Left ventricle myocardium superior (tissue), 1 donor: ENCODE measurements at regions not wholly inside any gene's neighbourhood (a gene's known extent, or its start where the extent isn't known, plus 50 kb on each side); places are given as distances from the start of the nearest gene placed in this dataset.

Experiments used
- ATAC-seq: fragments of 200-7000 bp; cut with Tn5 transposase; one replicate; pipeline ENCODE4 v1.9.1; 2020; ENCODE audit warnings: mild to moderate bottlenecking, moderate library complexity
- DNase-seq: peaks from one replicate; pipeline ENCODE4 v3.0.0-alpha.2; 2020
- intact Hi-C: fragments of 100-400 bp; cut with micrococcal nuclease; formaldehyde crosslinking; loops from one replicate; pipeline ENCODE4 v1.11.0; 2022
- donor health status: DM: no; HTN: yes; CAD: no; lungs with severe emphysema.

GRCh38 chr15:47548986-47549385 lies 168.3 kb upstream of the SEMA6D start:
- DNase-seq (no peak), ATAC-seq (no peak)
- intact Hi-C loops, result no loop called here

DNA sequence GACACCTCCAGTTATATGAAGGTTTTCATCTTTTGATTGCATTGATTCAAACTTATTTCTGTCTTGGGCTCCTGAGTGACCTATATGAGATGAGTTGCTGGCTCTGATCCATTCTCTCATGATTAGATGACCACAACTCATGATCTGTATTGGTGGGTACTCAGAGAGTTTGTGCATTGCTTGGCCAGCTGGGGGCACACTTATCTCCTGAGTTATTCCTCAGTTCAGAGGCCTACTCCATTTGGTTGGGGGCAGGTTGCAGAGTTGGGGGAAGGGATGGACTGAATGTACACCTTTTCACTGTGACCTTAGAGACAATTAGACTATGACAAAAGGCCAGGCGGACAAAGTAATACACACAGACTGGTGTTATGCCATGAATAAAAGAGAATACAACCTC lies 166.2 kb upstream of the SEMA6D start:
- ATAC-seq (no peak), DNase-seq (no peak)
- intact Hi-C loops, result no loop called here

DNA sequence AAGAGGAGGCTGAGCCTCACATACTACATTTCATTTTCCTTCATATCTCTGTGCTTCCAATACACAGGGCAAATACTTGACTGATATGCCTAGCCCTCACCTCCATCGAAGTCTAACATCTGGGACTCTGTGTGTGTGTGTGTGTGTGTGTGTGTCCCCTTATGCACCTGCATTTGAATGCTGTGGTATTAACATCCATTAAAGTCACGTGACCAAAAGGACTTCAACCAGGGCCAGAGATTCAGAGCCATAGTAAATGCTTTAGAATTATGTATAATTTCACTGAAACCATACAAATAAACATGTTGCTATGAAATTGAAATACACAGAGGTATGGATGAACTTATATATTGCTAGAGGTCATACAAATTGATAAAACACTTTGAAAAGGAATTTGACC lies 165.8 kb upstream of the SEMA6D start:
- intact Hi-C loops, result no loop called here
- DNase-seq (no peak), ATAC-seq (no peak)

GRCh38 chr15:47552978-47553608 lies 164.2 kb upstream of the SEMA6D start:
- no peak for ATAC-seq

DNA sequence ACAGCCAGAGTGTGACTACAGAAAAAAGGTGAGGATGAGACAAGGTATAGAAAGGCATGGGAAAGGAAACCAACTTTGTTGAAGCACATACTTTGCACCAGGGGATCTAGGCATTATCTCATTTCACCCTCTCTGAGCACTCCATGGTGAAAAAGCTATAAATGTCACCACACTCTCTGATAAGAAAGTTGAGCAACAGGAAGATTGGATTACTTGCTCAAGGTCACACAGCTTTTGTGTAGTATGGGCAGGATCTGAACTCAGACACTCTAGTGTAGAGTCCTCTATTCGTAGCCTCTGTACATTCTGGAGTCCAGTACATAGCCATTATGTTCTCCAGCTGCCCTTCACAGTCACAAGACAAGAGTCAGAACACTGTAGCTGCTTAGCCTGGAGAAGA lies 163.4 kb upstream of the SEMA6D start:
- intact Hi-C loops, result no loop called here
- ATAC-seq, result no peak
- no peak for DNase-seq

More at GRCh38 chr15:47552978-47553608, 164.2 kb upstream of the SEMA6D start:
- intact Hi-C loops, result no loop called here
- no peak for DNase-seq

DNA sequence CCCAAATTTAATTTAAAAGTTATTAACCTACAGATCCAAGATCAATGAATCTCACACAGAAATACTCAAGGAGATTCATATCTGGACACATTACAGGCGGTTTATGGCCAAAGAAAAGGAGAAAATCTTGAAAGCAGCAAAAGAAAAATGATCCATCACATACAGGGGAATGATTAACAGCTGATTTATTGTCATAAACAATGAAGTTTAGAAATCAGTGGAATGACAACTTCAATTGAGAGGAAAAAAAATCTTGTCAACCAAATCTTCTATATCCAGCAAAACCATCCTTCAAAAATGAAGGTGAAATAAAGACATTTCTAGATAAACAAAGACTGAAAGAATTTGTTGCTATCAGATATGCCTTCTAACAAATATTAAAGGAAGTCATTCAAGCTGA lies 156.2 kb upstream of the SEMA6D start:
- intact Hi-C loops, result no loop called here
- ATAC-seq (no peak), DNase-seq (no peak)

- no peak for DNase-seq
- no peak for ATAC-seq
- intact Hi-C loops, result no loop called here
Observed at GRCh38 chr15:47565949-47566348, 151.4 kb upstream of the SEMA6D start.

GRCh38 chr15:47566610-47567009 lies 150.7 kb upstream of the SEMA6D start:
- no peak for DNase-seq
- intact Hi-C loops, result no loop called here
- ATAC-seq, result no peak

GRCh38 chr15:47568030-47568429 lies 149.3 kb upstream of the SEMA6D start:
- intact Hi-C loops, result no loop called here
- no peak for DNase-seq
- no peak for ATAC-seq

GRCh38 chr15:47570044-47570443 lies 147.3 kb upstream of the SEMA6D start:
- intact Hi-C loops, result no loop called here

DNA sequence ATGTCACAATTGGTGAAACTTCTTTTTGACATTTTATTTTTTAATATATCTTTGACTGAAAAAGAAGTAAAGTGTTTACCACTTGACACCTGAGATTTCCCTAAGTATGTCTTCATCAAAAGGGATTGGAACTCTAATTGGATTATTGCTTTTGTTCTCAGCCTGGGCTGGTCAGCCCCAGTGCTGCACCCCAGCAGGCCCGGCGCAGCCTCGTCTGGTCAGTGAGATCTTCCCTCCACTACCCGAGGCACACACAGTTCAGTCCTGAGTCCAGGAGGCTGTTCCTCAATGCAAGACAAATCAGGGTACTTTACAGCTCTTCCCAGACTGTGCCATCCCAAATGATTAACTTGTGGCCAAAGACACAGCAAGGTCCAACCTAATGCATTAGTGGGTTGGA lies 146.9 kb upstream of the SEMA6D start:
- no peak for DNase-seq
- intact Hi-C loops, result no loop called here
- ATAC-seq, result no peak

More at GRCh38 chr15:47570044-47570443, 147.3 kb upstream of the SEMA6D start:
- ATAC-seq (no peak), DNase-seq (no peak)

GRCh38 chr15:47570881-47571640 lies 146.2 kb upstream of the SEMA6D start:
- DNase-seq (no peak), ATAC-seq (no peak)
- intact Hi-C loops, result no loop called here

GRCh38 chr15:47573673-47574072 lies 143.6 kb upstream of the SEMA6D start:
- intact Hi-C loops, result no loop called here
- DNase-seq (no peak), ATAC-seq (no peak)

GRCh38 chr15:47577000-47577399 lies 140.3 kb upstream of the SEMA6D start:
- DNase-seq (no peak), ATAC-seq (no peak)
- intact Hi-C loops, result no loop called here

GRCh38 chr15:47577461-47577860 lies 139.8 kb upstream of the SEMA6D start:
- no peak for ATAC-seq
- no peak for DNase-seq
- intact Hi-C loops, result no loop called here

GRCh38 chr15:47582233-47582632 lies 135.1 kb upstream of the SEMA6D start:
- DNase-seq, result no peak
- intact Hi-C loops, result no loop called here
- no peak for ATAC-seq

DNA sequence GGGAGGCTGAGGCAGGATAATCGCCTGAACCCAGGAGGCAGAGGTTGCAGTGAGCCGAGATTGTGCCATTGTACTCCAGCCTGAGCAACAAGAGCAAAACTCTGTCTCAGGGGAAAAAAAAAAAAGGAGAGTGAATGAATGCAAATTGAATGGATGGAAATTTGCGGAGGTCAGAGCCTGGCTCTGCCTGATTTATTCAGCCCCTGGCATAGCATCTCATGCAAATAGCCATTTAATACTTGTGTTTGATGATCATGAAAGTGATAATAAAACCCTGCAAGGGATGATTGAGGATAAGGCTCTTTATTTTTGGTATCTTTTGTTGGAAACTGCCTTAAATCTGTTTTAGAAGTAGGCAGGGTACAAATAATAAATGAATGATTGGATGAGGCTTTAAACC lies 133.0 kb upstream of the SEMA6D start:
- no peak for DNase-seq
- no peak for ATAC-seq
- intact Hi-C loops, result no loop called here

DNA sequence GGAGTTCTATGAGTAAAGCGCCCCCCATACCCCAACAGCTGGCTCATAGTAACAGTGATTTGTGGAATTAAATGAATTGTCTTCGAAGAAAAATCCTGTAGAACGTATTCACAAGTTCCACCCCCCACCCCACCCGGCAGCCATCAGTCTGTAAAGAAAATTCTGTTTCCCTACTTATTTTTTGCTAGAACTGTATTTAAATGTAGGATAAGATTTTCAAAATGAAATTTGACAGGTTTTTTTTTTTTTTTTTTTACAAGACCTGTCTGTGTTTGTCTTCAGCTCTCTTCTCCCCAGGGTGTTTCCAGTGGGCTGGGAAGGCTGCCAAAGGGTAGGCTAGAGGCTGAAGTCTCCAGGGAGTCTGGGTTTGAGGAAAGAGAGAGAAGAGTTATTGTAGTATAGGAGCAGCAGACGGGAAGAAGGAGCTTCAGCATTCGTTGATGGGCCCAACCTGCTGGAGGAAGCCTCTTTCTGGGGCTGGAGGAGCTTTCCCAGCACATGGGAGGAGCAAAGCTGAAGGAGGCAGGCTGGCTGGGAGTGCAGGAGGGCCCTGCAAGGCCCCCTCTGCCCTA lies 130.6 kb upstream of the SEMA6D start:
- peak; percentile 63 for ATAC-seq
- intact Hi-C loops, result no loop called here
- peak; percentile 52 for DNase-seq

GRCh38 chr15:47587940-47588802 lies 129.1 kb upstream of the SEMA6D start:
- intact Hi-C loops, result no loop called here
- DNase-seq, result no peak
- peak; percentile 92 for ATAC-seq

DNA sequence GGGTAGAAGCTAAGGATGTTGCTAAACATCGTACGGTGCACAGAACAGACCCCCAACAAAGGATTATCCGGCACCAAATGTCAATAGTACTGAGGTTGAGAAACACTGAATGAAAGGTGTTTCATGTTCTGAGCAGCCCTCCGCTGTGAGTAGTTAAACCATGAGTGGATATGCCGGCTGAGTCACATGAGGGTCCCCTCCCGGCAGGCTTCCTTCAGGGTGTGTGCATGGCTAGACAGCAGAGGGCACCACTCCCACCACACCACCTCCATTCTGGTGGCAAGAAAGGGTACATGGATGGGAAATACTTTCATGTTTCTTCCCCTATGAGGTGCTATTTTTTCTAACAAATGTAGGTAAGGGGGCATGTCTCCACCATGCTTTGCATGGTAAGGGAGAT lies 128.3 kb upstream of the SEMA6D start:
- ATAC-seq (no peak), DNase-seq (no peak)
- intact Hi-C loops, result no loop called here
